PFSK-1 (cell line): ENCODE measurements at regions not wholly inside any gene's neighbourhood (a gene's known extent, or its start where the extent isn't known, plus 50 kb on each side); places are given as distances from the start of the nearest gene placed in this dataset.

Source experiments
- POLR2AphosphoS5 ChIP-seq: IDR thresholded peaks from 2 replicates; pipeline ENCODE4 v1.6.1; 2012; ENCODE audit warnings: low read depth, mild to moderate bottlenecking, control low read depth, low read length, moderate library complexity
- TAF1 ChIP-seq: IDR thresholded peaks from 2 replicates; pipeline ENCODE4 v1.6.1; 2012; ENCODE audit warnings: low read length, control low read depth, borderline replicate concordance; ENCODE audit not compliant: insufficient read depth
- TF ChIP-seq, protein P1 (sequence below), 2 experiments: IDR thresholded peaks; 2 replicates each; pipeline versions ENCODE4 v1.6.1 to v1.8.0; 2011 to 2012; ENCODE audit warnings: low read depth in 2 of 2, low read length in 2 of 2, control low read depth in 1 of 2, inconsistent platforms in 1 of 2, mild to moderate bottlenecking in 1 of 2, moderate library complexity in 1 of 2; ENCODE audit not compliant: insufficient read depth in 1 of 2

DNA sequence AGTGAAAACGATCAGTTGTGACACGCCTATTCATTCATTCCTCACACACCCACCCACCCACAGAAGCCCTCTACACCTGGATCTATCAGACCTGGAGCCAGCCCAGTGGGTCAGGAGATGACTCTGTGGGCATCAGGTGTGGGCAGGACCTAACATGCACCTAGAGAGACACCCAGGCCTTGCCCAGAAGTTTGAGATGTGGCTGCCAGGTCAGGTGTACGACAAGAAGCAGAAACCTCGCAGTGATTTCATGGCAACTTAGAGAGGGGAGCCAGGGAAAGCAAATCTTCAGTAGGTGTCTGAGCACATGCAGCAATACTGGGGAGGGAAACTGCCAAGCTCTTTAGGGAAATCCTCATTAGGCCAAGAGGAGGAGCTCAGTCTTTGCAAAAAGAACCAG is 264.7 kb upstream of the ROPN1 start:
- TF ChIP-seq POLR2AphosphoS5 (no peak), TAF1 (no peak)
- TF ChIP-seq, protein P1, sequence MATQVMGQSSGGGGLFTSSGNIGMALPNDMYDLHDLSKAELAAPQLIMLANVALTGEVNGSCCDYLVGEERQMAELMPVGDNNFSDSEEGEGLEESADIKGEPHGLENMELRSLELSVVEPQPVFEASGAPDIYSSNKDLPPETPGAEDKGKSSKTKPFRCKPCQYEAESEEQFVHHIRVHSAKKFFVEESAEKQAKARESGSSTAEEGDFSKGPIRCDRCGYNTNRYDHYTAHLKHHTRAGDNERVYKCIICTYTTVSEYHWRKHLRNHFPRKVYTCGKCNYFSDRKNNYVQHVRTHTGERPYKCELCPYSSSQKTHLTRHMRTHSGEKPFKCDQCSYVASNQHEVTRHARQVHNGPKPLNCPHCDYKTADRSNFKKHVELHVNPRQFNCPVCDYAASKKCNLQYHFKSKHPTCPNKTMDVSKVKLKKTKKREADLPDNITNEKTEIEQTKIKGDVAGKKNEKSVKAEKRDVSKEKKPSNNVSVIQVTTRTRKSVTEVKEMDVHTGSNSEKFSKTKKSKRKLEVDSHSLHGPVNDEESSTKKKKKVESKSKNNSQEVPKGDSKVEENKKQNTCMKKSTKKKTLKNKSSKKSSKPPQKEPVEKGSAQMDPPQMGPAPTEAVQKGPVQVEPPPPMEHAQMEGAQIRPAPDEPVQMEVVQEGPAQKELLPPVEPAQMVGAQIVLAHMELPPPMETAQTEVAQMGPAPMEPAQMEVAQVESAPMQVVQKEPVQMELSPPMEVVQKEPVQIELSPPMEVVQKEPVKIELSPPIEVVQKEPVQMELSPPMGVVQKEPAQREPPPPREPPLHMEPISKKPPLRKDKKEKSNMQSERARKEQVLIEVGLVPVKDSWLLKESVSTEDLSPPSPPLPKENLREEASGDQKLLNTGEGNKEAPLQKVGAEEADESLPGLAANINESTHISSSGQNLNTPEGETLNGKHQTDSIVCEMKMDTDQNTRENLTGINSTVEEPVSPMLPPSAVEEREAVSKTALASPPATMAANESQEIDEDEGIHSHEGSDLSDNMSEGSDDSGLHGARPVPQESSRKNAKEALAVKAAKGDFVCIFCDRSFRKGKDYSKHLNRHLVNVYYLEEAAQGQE (IDR thresholded peaks at IDR 0.05; ENCODE audit: insufficient read depth in 1 of 2, low read depth in 2 of 2, low read length in 2 of 2) = no peak
